Activated CD8-positive, alpha-beta T cell treated with anti-CD3 and anti-CD28 coated beads for 36 hours (primary cell): ENCODE measurements at regions not wholly inside any gene's neighbourhood (a gene's known extent, or its start where the extent isn't known, plus 50 kb on each side); places are given as distances from the start of the nearest gene placed in this dataset.

Experiments
- ATAC-seq: fragments of 200-7000 bp; cut with Tn5 transposase; one replicate; pipeline ENCODE4 v1.10.0; 2021; ENCODE audit warnings: mild to moderate bottlenecking, moderate library complexity
- CTCF ChIA-PET: fragments of 350-600 bp; sonication (Branson Sonifier 250); formaldehyde crosslinking; loops from one replicate; lab custom pipeline; 2021; ENCODE audit warnings: antibody characterized with exemption; lab: Charles Lee
- POLR2A ChIA-PET: fragments of 350-600 bp; sonication (Branson Sonifier 250); formaldehyde crosslinking; loops from one replicate; lab custom pipeline; 2021; ENCODE audit warnings: antibody characterized with exemption; lab: Charles Lee
- DNase-seq: peaks from one replicate; pipeline ENCODE4 v3.0.0-alpha.2; 2020
- H3K27ac Mint-ChIP-seq: one replicate; pipeline ENCODE4 v1.8.0; 2021; ENCODE audit warnings: mild to moderate bottlenecking, mixed read lengths
- H3K27me3 Mint-ChIP-seq: one replicate; pipeline ENCODE4 v1.8.0; 2021; ENCODE audit warnings: mixed read lengths
- H3K36me3 Mint-ChIP-seq: one replicate; pipeline ENCODE4 v1.8.0; 2021; ENCODE audit warnings: low read depth, mixed read lengths
- H3K4me1 Mint-ChIP-seq: one replicate; pipeline ENCODE4 v1.8.0; 2021; ENCODE audit warnings: low read depth, mixed read lengths
- H3K4me3 Mint-ChIP-seq: one replicate; pipeline ENCODE4 v1.8.0; 2021; ENCODE audit warnings: mild to moderate bottlenecking, moderate library complexity, mixed read lengths
- H3K9me3 Mint-ChIP-seq: one replicate; pipeline ENCODE4 v1.8.0; 2021; ENCODE audit warnings: mixed read lengths
- intact Hi-C: fragments of 100-400 bp; cut with micrococcal nuclease; formaldehyde crosslinking; loops from one replicate; pipeline ENCODE4 v1.10.0; 2022
- TF ChIP-seq, protein P1 (sequence below): fragments of 200-600 bp; IDR thresholded peaks from one replicate; pipeline ENCODE4 v1.8.0; 2022; ENCODE audit warnings: antibody characterized with exemption, mild to moderate bottlenecking

DNA sequence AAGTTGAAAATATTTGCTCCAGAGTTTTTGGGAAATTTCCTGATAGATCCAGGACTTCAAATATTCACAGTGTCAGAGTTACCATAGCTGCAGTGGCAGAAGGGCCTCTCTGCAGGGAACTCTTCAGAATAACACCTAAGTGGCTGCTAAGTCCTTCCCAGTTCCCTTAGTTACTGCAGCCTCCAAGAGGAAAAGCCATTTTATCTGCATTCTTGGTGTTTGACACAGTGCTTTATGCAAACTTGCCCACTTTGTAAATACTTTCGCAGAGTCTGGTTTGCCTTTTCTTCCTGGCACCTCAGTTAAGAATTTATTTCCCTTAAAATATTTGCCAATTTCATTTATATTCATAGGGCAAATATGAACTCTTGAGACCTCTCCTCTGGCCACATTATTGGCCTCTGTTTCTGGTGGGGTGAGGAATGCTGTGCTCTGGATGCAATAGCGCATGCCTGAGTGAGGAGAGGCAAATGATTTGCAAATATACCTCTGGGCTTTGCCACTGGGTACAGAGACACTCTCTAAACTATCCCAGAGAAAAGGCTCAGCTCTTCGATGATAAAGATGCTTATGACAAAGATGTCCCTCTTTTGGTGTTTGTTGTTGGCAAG is 566.3 kb upstream of the NR3C2 start:
- intact Hi-C loops = no loop called here
- CTCF ChIA-PET = no interaction called here

DNA sequence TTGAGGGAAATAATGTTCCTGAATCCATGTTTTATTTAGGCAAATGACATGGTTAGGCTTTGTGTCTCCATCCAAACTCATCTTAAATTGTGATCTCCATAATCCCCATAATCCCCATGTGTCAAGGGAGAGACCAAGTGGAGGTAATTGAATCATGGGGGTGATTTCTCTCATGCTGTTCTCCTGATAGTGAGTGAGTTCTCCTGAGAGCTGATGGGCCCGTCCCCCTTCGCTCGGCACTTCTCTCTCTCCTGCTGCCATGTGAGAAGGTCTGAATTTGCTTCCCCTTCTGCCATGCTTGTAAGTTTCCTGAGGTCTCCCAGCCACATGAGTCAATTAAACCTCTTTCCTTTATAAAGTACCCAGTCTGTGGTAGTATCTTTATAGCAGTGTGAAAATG is 563.0 kb upstream of the NR3C2 start:
- no peak for DNase-seq
- ATAC-seq = no peak
- no peak overlapping the region for H3K4me3 Mint-ChIP-seq
- TF ChIP-seq, protein P1, sequence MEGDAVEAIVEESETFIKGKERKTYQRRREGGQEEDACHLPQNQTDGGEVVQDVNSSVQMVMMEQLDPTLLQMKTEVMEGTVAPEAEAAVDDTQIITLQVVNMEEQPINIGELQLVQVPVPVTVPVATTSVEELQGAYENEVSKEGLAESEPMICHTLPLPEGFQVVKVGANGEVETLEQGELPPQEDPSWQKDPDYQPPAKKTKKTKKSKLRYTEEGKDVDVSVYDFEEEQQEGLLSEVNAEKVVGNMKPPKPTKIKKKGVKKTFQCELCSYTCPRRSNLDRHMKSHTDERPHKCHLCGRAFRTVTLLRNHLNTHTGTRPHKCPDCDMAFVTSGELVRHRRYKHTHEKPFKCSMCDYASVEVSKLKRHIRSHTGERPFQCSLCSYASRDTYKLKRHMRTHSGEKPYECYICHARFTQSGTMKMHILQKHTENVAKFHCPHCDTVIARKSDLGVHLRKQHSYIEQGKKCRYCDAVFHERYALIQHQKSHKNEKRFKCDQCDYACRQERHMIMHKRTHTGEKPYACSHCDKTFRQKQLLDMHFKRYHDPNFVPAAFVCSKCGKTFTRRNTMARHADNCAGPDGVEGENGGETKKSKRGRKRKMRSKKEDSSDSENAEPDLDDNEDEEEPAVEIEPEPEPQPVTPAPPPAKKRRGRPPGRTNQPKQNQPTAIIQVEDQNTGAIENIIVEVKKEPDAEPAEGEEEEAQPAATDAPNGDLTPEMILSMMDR = no peak
- H3K4me1 Mint-ChIP-seq = no peaks in the 10 kb centered on the region
- CTCF ChIA-PET = no interaction called here
- no peaks in the 10 kb centered on the region for H3K36me3 Mint-ChIP-seq
- no peaks in the 10 kb centered on the region for H3K9me3 Mint-ChIP-seq
- intact Hi-C loops = no loop called here
- peaks cover 1% of the 10 kb centered on the region for H3K27me3 Mint-ChIP-seq
- no peak overlapping the region for H3K27ac Mint-ChIP-seq
- POLR2A ChIA-PET = no interaction called here

More for the DNA sequence above, 566.3 kb upstream of the NR3C2 start:
- Mint-ChIP-seq H3K4me3 (no peak overlapping the region), H3K27me3 (peaks cover 1% of the 10 kb centered on the region), H3K27ac (no peak overlapping the region), H3K36me3 (no peaks in the 10 kb centered on the region), H3K4me1 (no peaks in the 10 kb centered on the region), H3K9me3 (no peaks in the 10 kb centered on the region)
- TF ChIP-seq, protein P1 = no peak
- POLR2A ChIA-PET = no interaction called here
- DNase-seq (no peak), ATAC-seq (no peak)

DNA sequence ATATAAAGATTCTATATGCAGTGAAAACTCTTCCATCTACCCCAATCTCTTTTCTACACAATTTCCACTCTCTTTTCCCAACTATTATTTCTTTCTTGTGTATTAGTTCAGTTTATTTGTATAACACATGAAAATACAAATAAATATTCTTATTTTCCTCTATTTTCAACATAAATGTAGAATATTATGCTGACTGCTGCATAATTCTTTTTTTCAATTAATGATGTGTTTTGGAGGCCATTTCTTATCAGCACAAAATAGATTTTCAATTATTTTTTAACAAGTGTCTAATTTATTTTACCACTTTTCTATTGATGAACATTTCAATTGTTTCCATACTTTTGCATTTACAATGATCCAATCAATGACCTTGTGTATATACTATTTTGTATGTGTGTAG is 557.7 kb upstream of the NR3C2 start:
- CTCF ChIA-PET = interaction anchor here (1.3 kb wide), 1 partner anchor 32 kb away, joined by 3 read pairs; no protein-coding TSS in a partner anchor
- Mint-ChIP-seq H3K9me3 (no peaks in the 10 kb centered on the region), H3K36me3 (no peaks in the 10 kb centered on the region), H3K4me3 (no peak overlapping the region), H3K4me1 (no peaks in the 10 kb centered on the region), H3K27ac (no peak overlapping the region), H3K27me3 (peaks cover 1% of the 10 kb centered on the region)
- DNase-seq (no peak), ATAC-seq (no peak)
- intact Hi-C loops = no loop called here
- TF ChIP-seq, protein P1 = no peak
- POLR2A ChIA-PET = no interaction called here

DNA sequence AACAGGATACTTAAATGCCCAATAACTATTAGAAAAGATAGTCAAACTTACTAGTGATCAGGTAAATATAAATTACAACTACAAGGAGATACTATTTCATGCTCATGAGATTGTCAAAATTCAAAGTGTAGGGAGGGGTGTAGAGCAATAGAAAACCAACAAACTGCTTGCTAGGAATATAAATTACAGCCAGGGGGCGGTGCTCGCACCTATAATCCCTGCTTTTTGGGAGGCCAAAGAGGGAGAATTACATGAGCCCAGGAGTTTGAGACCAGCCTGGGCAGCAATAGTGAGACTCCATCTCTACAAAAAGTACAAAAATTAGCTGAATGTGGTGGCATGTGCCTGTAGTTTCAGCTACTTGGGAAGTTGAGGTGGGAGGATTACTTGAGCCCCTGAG is 556.5 kb upstream of the NR3C2 start:
- Mint-ChIP-seq H3K27ac (no peak overlapping the region), H3K27me3 (peaks cover 1% of the 10 kb centered on the region), H3K4me1 (no peaks in the 10 kb centered on the region), H3K36me3 (no peaks in the 10 kb centered on the region), H3K4me3 (no peak overlapping the region), H3K9me3 (no peaks in the 10 kb centered on the region)
- ChIA-PET CTCF (interaction anchor here (0.7 to 1.3 kb wide), 2 partner anchors 12 to 33 kb away, joined by 3 to 4 read pairs; no protein-coding TSS in a partner anchor), POLR2A (no interaction called here)
- DNase-seq = peak; percentile 20
- no peak for ATAC-seq
- TF ChIP-seq, protein P1 = peak; percentile 28
- intact Hi-C loops = no loop called here

DNA sequence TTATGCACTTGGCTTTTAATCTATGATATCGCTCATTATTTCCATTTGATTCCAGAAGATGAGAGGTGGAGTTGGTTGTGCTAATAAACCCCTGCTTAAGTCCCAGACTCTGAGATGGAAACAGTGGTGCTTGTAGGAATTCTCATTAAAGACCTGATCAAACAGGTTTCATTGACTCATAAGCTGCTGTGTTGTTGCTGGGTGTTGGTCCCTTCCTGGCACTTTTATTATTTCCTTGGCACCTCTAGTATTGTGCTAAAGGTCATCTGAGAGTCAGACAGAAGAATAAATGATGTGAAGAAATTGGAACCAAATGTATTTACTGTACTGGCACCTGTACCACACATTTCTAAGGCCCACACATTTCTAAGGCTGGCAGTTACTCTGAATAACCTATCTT is 544.7 kb upstream of the NR3C2 start:
- TF ChIP-seq, protein P1 = no peak
- ATAC-seq (no peak), DNase-seq (no peak)
- H3K4me3 Mint-ChIP-seq = no peak overlapping the region
- no peaks in the 10 kb centered on the region for H3K4me1 Mint-ChIP-seq
- intact Hi-C loops = no loop called here
- no peaks in the 10 kb centered on the region for H3K36me3 Mint-ChIP-seq
- POLR2A ChIA-PET = no interaction called here
- H3K27me3 Mint-ChIP-seq = peaks cover 1% of the 10 kb centered on the region
- CTCF ChIA-PET = no interaction called here
- no peak overlapping the region for H3K27ac Mint-ChIP-seq
- peaks cover 3% of the 10 kb centered on the region for H3K9me3 Mint-ChIP-seq
